ENCODE measurements at regions not wholly inside any gene's neighbourhood (a gene's known extent, or its start where the extent isn't known, plus 50 kb on each side); places are given as distances from the start of the nearest gene placed in this dataset.

- no peaks in the 10 kb centered on the region for H3K36me3 ChIP-seq (ENCODE audit: control insufficient read depth in 2 of 2, extremely low read depth in 1 of 2, insufficient read depth in 2 of 2, low read length in 2 of 2)
- H3K79me2 ChIP-seq (ENCODE audit: control insufficient read depth, insufficient read depth, low read length) = no peaks in the 10 kb centered on the region
- peaks cover 14% of the 10 kb centered on the region for H3K4me1 ChIP-seq (ENCODE audit: control insufficient read depth, extremely low read depth, insufficient read depth, low read length)
- peak overlapping the region; percentile 58 for H3K27ac ChIP-seq (ENCODE audit: control insufficient read depth, insufficient read depth, low read length)
- FAIRE-seq (peak; percentile 89), DNase-seq (ENCODE audit: low read depth, low spot score) (no peak)
- dilution Hi-C loops (cut with MboI; ENCODE audit: extremely low pct_ligation_motif_present, low sequenced_read_pairs) = no loop called here
- H2AFZ ChIP-seq (ENCODE audit: control insufficient read depth, low read length) = peak overlapping the region; percentile 90
- H3K9ac ChIP-seq (ENCODE audit: control insufficient read depth, extremely low read depth, insufficient read depth, low read length) = peak overlapping the region; percentile 25
- no peaks in the 10 kb centered on the region for H3K9me3 ChIP-seq (ENCODE audit: control insufficient read depth, low read depth, low read length)
- H4K20me1 ChIP-seq (ENCODE audit: control insufficient read depth, extremely low read depth, insufficient read depth, low read length) = no peaks in the 10 kb centered on the region
- peak overlapping the region; percentile 83 for H3K4me2 ChIP-seq (ENCODE audit: control insufficient read depth, extremely low read depth, insufficient read depth, low read depth, low read length)
- TF ChIP-seq CTCF (optimal IDR thresholded peaks at IDR 0.05 in 1 of 3, IDR thresholded peaks at IDR 0.05 in 1 of 3, conservative IDR thresholded peaks at IDR 0.05 in 1 of 3; ENCODE audit: extremely low read depth in 1 of 3, insufficient read depth in 2 of 3, low read length in 3 of 3) = no peak
- TF ChIP-seq EZH2 (IDR thresholded peaks at IDR 0.05; ENCODE audit: low read length) = no peak
- no peaks in the 10 kb centered on the region for H3K27me3 ChIP-seq (ENCODE audit: control insufficient read depth, extremely low read depth, insufficient read depth, low read length)
- peak overlapping the region in 2 of 3 experiments; percentile 20 to 52 for H3K4me3 ChIP-seq (ENCODE audit: control insufficient read depth in 2 of 3, extremely low read depth in 1 of 3, insufficient read depth in 2 of 3, low read depth in 1 of 3, low read length in 3 of 3)
- H3K9me1 ChIP-seq (ENCODE audit: control insufficient read depth, extremely low read depth, insufficient read depth, low read length) = no peaks in the 10 kb centered on the region
These were observed 439.8 kb upstream of the GRIA1 start for GRCh38 chr5:153050496-153051179.

- no peaks in the 10 kb centered on the region for H3K4me1 ChIP-seq (ENCODE audit: control insufficient read depth, extremely low read depth, insufficient read depth, low read length)
- no peak overlapping the region for H3K27ac ChIP-seq (ENCODE audit: control insufficient read depth, insufficient read depth, low read length)
- DNase-seq (ENCODE audit: low read depth, low spot score) (no peak), FAIRE-seq (peak; percentile 80)
- H3K9ac ChIP-seq (ENCODE audit: control insufficient read depth, extremely low read depth, insufficient read depth, low read length) = no peak overlapping the region
- no peak for TF ChIP-seq EZH2 (IDR thresholded peaks at IDR 0.05; ENCODE audit: low read length)
- TF ChIP-seq CTCF (optimal IDR thresholded peaks at IDR 0.05 in 1 of 3, IDR thresholded peaks at IDR 0.05 in 1 of 3, conservative IDR thresholded peaks at IDR 0.05 in 1 of 3; ENCODE audit: extremely low read depth in 1 of 3, insufficient read depth in 2 of 3, low read length in 3 of 3) = no peak
- no peaks in the 10 kb centered on the region for H3K9me3 ChIP-seq (ENCODE audit: control insufficient read depth, low read depth, low read length)
- no peaks in the 10 kb centered on the region for H3K9me1 ChIP-seq (ENCODE audit: control insufficient read depth, extremely low read depth, insufficient read depth, low read length)
- dilution Hi-C loops (cut with MboI; ENCODE audit: extremely low pct_ligation_motif_present, low sequenced_read_pairs) = no loop called here
- H3K36me3 ChIP-seq (ENCODE audit: control insufficient read depth in 2 of 2, extremely low read depth in 1 of 2, insufficient read depth in 2 of 2, low read length in 2 of 2) = no peaks in the 10 kb centered on the region
- H4K20me1 ChIP-seq (ENCODE audit: control insufficient read depth, extremely low read depth, insufficient read depth, low read length) = no peaks in the 10 kb centered on the region
- H3K27me3 ChIP-seq (ENCODE audit: control insufficient read depth, extremely low read depth, insufficient read depth, low read length) = no peaks in the 10 kb centered on the region
- no peak overlapping the region for H3K4me2 ChIP-seq (ENCODE audit: control insufficient read depth, extremely low read depth, insufficient read depth, low read depth, low read length)
- no peak overlapping the region for H3K4me3 ChIP-seq (ENCODE audit: control insufficient read depth in 2 of 3, extremely low read depth in 1 of 3, insufficient read depth in 2 of 3, low read depth in 1 of 3, low read length in 3 of 3)
- H2AFZ ChIP-seq (ENCODE audit: control insufficient read depth, low read length) = no peak overlapping the region
- H3K79me2 ChIP-seq (ENCODE audit: control insufficient read depth, insufficient read depth, low read length) = no peaks in the 10 kb centered on the region
These were observed 424.2 kb upstream of the GRIA1 start for GRCh38 chr5:153066281-153066680.
